Cardiac muscle cell (in vitro differentiated cells and primary cell): ENCODE measurements at regions not wholly inside any gene's neighbourhood (a gene's known extent, or its start where the extent isn't known, plus 50 kb on each side); places are given as distances from the start of the nearest gene placed in this dataset.

Source experiments
- DNase-seq, 2 donors: peaks; one replicate each; pipeline versions ENCODE4 v3.0.0 to v3.0.0-alpha.2; 2010 to 2017; ENCODE audit warnings: low read depth in 1 of 2, low spot score in 1 of 2
- H3K27ac ChIP-seq: fragments of 200-600 bp; sonication (generic); 2 replicates; pipeline ENCODE4 v1.5.1; 2016
- H3K27me3 ChIP-seq: fragments of 200-600 bp; sonication (generic); 2 replicates; pipeline ENCODE4 v1.6.0; 2016; ENCODE audit warnings: control low read depth
- H3K36me3 ChIP-seq: fragments of 200-600 bp; sonication (generic); 2 replicates; pipeline ENCODE4 v1.5.1; 2016; ENCODE audit warnings: control low read depth
- H3K4me1 ChIP-seq: fragments of 200-600 bp; sonication (generic); 2 replicates; pipeline ENCODE4 v1.8.1; 2017; ENCODE audit warnings: low read depth, mild to moderate bottlenecking, mixed run types
- H3K4me3 ChIP-seq: fragments of 200-600 bp; sonication (generic); 2 replicates; pipeline ENCODE4 v1.5.1; 2016; ENCODE audit warnings: mild to moderate bottlenecking
- H3K9me3 ChIP-seq: fragments of 200-600 bp; sonication (generic); 2 replicates; pipeline ENCODE4 v1.5.1; 2017; ENCODE audit warnings: low read depth, mild to moderate bottlenecking, control low read depth
- TF ChIP-seq, protein P1 (sequence below): IDR thresholded peaks from 2 replicates; pipeline ENCODE4 v1.5.1; 2012; ENCODE audit warnings: low read depth, mild to moderate bottlenecking, low read length

DNA sequence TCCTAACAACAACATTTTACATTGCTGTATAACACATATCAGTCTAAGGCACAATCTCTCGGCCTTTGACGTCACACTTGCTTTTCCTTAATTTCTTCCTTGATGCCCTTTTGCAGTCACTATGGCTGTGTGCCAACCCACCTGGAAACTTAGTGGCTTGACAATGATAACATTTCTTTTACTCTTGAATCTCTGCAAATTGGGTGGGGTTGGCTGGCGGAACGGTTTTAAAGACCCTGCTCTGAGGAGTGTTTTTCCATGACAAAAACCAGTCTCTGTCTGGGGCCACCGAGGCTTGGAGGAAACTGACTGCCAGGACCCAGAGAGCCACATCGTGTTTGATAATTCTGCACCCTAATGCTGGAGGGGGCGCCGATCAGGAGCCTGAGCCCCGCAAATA, 115.6 kb downstream of the KLF13 start:
- H3K9me3 ChIP-seq: no peaks in the 10 kb centered on the region
- no peak overlapping the region for H3K4me3 ChIP-seq
- no peaks in the 10 kb centered on the region for H3K4me1 ChIP-seq
- DNase-seq: no peak
- H3K27me3 ChIP-seq: peaks cover 14% of the 10 kb centered on the region
- H3K27ac ChIP-seq: no peak overlapping the region
- H3K36me3 ChIP-seq: no peaks in the 10 kb centered on the region
- TF ChIP-seq, protein P1, sequence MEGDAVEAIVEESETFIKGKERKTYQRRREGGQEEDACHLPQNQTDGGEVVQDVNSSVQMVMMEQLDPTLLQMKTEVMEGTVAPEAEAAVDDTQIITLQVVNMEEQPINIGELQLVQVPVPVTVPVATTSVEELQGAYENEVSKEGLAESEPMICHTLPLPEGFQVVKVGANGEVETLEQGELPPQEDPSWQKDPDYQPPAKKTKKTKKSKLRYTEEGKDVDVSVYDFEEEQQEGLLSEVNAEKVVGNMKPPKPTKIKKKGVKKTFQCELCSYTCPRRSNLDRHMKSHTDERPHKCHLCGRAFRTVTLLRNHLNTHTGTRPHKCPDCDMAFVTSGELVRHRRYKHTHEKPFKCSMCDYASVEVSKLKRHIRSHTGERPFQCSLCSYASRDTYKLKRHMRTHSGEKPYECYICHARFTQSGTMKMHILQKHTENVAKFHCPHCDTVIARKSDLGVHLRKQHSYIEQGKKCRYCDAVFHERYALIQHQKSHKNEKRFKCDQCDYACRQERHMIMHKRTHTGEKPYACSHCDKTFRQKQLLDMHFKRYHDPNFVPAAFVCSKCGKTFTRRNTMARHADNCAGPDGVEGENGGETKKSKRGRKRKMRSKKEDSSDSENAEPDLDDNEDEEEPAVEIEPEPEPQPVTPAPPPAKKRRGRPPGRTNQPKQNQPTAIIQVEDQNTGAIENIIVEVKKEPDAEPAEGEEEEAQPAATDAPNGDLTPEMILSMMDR: no peak

DNA sequence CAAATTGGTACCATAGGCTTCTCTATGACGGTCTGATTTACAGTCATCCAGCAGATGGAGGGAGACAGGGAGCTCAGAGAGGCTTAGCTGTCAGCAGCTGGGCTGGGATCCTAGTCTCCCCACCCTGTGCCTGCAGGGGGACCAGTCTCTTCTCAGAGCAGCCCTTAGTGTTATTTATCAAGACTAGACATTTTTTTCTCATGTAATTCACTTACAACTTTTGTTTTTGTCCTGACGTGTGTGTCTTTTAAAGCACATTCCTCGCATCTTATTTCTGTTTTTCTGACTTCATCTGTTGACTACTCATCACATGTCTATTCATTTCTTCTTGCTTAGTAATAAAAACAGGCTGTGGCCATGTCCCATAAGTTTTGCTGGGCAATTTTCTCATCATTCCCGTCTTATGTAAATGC, 116.1 kb downstream of the KLF13 start:
- no peak overlapping the region for H3K4me3 ChIP-seq
- no peaks in the 10 kb centered on the region for H3K9me3 ChIP-seq
- H3K27me3 ChIP-seq: peaks cover 14% of the 10 kb centered on the region
- H3K27ac ChIP-seq: no peak overlapping the region
- H3K4me1 ChIP-seq: no peaks in the 10 kb centered on the region
- peak in 1 of 2 donors; percentile 71 for DNase-seq
- TF ChIP-seq, protein P1: peak; percentile 44
- no peaks in the 10 kb centered on the region for H3K36me3 ChIP-seq

DNA sequence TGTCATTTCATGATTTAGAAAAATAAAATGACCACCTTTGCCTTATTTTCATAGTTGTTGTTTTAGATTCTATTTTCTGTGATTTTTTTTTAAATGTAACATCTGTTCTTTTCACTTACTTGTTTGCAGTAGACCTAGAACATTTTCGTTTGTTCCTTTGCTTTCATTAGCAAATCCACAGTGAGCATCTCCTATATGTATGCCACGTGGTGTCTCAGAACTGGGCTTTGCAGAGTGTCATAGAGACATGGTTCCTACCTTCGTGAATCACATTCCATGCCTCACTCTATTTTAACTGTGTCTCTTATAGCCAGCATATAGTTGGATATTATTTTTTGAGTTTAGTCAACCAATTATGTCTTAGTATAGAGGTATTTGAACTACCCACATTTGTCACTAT, 118.2 kb downstream of the KLF13 start:
- H3K36me3 ChIP-seq: no peaks in the 10 kb centered on the region
- peaks cover 14% of the 10 kb centered on the region for H3K27me3 ChIP-seq
- H3K4me3 ChIP-seq: no peak overlapping the region
- DNase-seq: no peak
- H3K27ac ChIP-seq: no peak overlapping the region
- H3K4me1 ChIP-seq: no peaks in the 10 kb centered on the region
- no peaks in the 10 kb centered on the region for H3K9me3 ChIP-seq
- TF ChIP-seq, protein P1: no peak

GRCh38 chr15:31446546-31446945, 119.9 kb downstream of the KLF13 start:
- H3K27ac ChIP-seq: no peak overlapping the region
- no peaks in the 10 kb centered on the region for H3K4me1 ChIP-seq
- no peak overlapping the region for H3K4me3 ChIP-seq
- no peaks in the 10 kb centered on the region for H3K9me3 ChIP-seq
- TF ChIP-seq, protein P1: no peak
- peaks cover 4% of the 10 kb centered on the region for H3K27me3 ChIP-seq
- DNase-seq: no peak
- no peaks in the 10 kb centered on the region for H3K36me3 ChIP-seq

- no peak for DNase-seq
- TF ChIP-seq, protein P1: no peak
- no peaks in the 10 kb centered on the region for H3K27me3 ChIP-seq
- H3K4me1 ChIP-seq: no peaks in the 10 kb centered on the region
- H3K9me3 ChIP-seq: no peaks in the 10 kb centered on the region
- no peaks in the 10 kb centered on the region for H3K36me3 ChIP-seq
- no peak overlapping the region for H3K4me3 ChIP-seq
- H3K27ac ChIP-seq: no peak overlapping the region
Measured at GRCh38 chr15:31447931-31448634, 121.4 kb downstream of the KLF13 start.
